Fibroblast of lung (primary cell): ENCODE measurements at regions not wholly inside any gene's neighbourhood (a gene's known extent, or its start where the extent isn't known, plus 50 kb on each side); places are given as distances from the start of the nearest gene placed in this dataset.
"Not testable (repeated sequence)": the region's sequence is repeated elsewhere in the genome, so short reads cannot be mapped to it uniquely, and the experiment has no call there.

Experiments
- DNase-seq, 2 donors: peaks; one replicate each; pipeline versions ENCODE4 v3.0.0 to v3.0.0-alpha.2; 2010; ENCODE audit warnings: low read depth in 2 of 2
- H2AFZ ChIP-seq: 2 replicates; pipeline ENCODE4 v1.5.1; 2012; ENCODE audit warnings: low read length, control low read depth, inconsistent platforms
- H3K27ac ChIP-seq: 2 replicates; pipeline ENCODE4 v1.5.1; 2011; ENCODE audit warnings: low read length, control low read depth; ENCODE audit not compliant: insufficient read depth
- H3K27me3 ChIP-seq: 2 replicates; pipeline ENCODE4 v1.5.1; 2011; ENCODE audit warnings: mild to moderate bottlenecking, low read length; ENCODE audit not compliant: control insufficient read depth, insufficient read depth
- H3K36me3 ChIP-seq: 2 replicates; pipeline ENCODE4 v1.5.1; 2011; ENCODE audit warnings: low read length; ENCODE audit not compliant: control insufficient read depth, insufficient read depth
- H3K4me1 ChIP-seq: 2 replicates; pipeline ENCODE4 v1.5.1; 2011; ENCODE audit warnings: low read length; ENCODE audit not compliant: control insufficient read depth, insufficient read depth; ENCODE audit errors: extremely low read depth
- H3K4me2 ChIP-seq: 2 replicates; pipeline ENCODE4 v1.5.1; 2011; ENCODE audit warnings: low read length, control low read depth; ENCODE audit not compliant: insufficient read depth; ENCODE audit errors: extremely low read depth
- H3K4me3 ChIP-seq, 4 experiments: fragments of 200-600 bp in 1 of 4; sonication (generic) in 1 of 4; replicated peaks in 1 of 4; 2 replicates each; pipeline ENCODE4 v1.5.1; 2011 to 2016; ENCODE audit warnings: low read length in 4 of 4, low read depth in 3 of 4, mild to moderate bottlenecking in 3 of 4, control low read depth in 2 of 4, inconsistent platforms in 1 of 4, mixed read lengths in 1 of 4; ENCODE audit not compliant: insufficient read depth in 1 of 4; ENCODE audit errors: control extremely low read depth in 1 of 4
- H3K79me2 ChIP-seq: 2 replicates; pipeline ENCODE4 v1.5.1; 2012; ENCODE audit warnings: mild to moderate bottlenecking, low read length, inconsistent platforms; ENCODE audit not compliant: control insufficient read depth, insufficient read depth
- H3K9ac ChIP-seq: 2 replicates; pipeline ENCODE4 v1.5.1; 2011; ENCODE audit warnings: mild to moderate bottlenecking, low read length, control low read depth; ENCODE audit not compliant: insufficient read depth
- H3K9me3 ChIP-seq: 2 replicates; pipeline ENCODE4 v1.5.1; 2012; ENCODE audit warnings: low read depth, low read length; ENCODE audit not compliant: control insufficient read depth, insufficient read depth
- H4K20me1 ChIP-seq: 2 replicates; pipeline ENCODE4 v1.5.1; 2011; ENCODE audit warnings: low read length; ENCODE audit not compliant: control insufficient read depth, insufficient read depth; ENCODE audit errors: extremely low read depth
- CTCF ChIP-seq, 2 donors: IDR thresholded peaks in 1 of 2; conservative IDR thresholded peaks in 1 of 2; 1 replicate in 1 of 2; 2 replicates in 1 of 2; pipeline ENCODE4 v1.5.1; 2011 to 2012; ENCODE audit warnings: low read length in 2 of 2, control low read depth in 1 of 2, inconsistent platforms in 1 of 2, low read depth in 1 of 2, mild to moderate bottlenecking in 1 of 2
- EZH2 ChIP-seq: IDR thresholded peaks from 2 replicates; pipeline ENCODE4 v1.5.1; 2012; ENCODE audit warnings: low read length, control low read depth, mild to moderate bottlenecking; ENCODE audit errors: missing control alignments

- Histone ChIP-seq H3K9ac (no peak overlapping the region), H3K79me2 (no peaks in the 10 kb centered on the region), H3K4me1 (no peaks in the 10 kb centered on the region), H3K27me3 (no peaks in the 10 kb centered on the region), H3K4me2 (no peak overlapping the region), H3K9me3 (no peaks in the 10 kb centered on the region), H2AFZ (peak overlapping the region; percentile 63), H3K4me3 (no peak overlapping the region), H3K27ac (no peak overlapping the region), H3K36me3 (no peaks in the 10 kb centered on the region), H4K20me1 (no peaks in the 10 kb centered on the region)
- TF ChIP-seq CTCF (conservative IDR thresholded peaks at IDR 0.05 in 1 of 2, IDR thresholded peaks at IDR 0.05 in 1 of 2; ENCODE audit: low read depth in 1 of 2, low read length in 2 of 2) (no peak), EZH2 (no peak)
- no peak for DNase-seq
Observed at GRCh38 chr3:106139826-106140225, 271.0 kb upstream of the CBLB start.

DNA sequence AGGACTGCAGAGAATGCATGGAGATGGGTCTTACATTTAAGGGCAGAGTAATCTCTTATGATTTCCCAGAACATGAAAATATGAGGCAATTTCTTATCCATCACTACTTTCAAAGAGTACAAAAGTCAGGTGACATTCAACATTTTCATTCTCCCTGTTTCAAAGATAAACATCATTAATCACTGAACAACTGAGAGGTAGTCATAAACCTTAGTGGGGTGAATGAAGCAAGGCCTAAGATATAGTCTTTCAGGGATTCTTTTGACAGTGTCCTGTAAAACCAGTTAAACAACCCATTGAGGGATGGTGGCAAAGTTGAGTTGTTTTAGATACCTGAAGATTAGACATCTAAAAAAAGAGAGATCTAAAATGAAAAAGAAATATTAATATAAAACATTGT is 271.6 kb upstream of the CBLB start:
- no peak overlapping the region for H3K4me2 ChIP-seq
- no peak overlapping the region for H3K4me3 ChIP-seq
- H3K27ac ChIP-seq: no peak overlapping the region
- no peak for TF ChIP-seq CTCF (conservative IDR thresholded peaks at IDR 0.05 in 1 of 2, IDR thresholded peaks at IDR 0.05 in 1 of 2; ENCODE audit: low read depth in 1 of 2, low read length in 2 of 2)
- TF ChIP-seq EZH2: no peak
- H3K4me1 ChIP-seq: no peaks in the 10 kb centered on the region
- no peaks in the 10 kb centered on the region for H3K9me3 ChIP-seq
- no peaks in the 10 kb centered on the region for H3K79me2 ChIP-seq
- no peaks in the 10 kb centered on the region for H4K20me1 ChIP-seq
- H3K27me3 ChIP-seq: no peaks in the 10 kb centered on the region
- no peaks in the 10 kb centered on the region for H3K36me3 ChIP-seq
- no peak overlapping the region for H3K9ac ChIP-seq
- H2AFZ ChIP-seq: no peak overlapping the region
- no peak for DNase-seq

DNA sequence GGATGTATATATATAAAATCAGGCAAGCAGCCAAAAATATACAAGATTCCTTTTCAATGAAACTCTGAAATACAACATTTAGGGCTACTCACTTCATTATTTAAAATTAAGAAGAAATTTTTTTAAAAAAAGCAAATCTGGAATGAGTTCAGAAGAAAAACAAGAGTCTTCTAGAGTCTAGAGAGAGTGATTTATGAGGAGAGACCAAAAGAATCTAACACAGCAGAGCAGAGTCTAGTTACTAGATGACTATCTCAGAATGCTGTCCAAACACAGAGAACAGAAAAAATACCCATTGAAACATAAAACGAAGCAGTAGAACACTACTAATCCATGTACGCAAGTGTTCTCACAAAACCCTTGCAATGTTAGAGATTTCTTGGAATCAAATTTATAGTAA is 275.2 kb upstream of the CBLB start:
- Histone ChIP-seq H3K9ac (no peak overlapping the region), H3K36me3 (no peaks in the 10 kb centered on the region), H3K4me3 (no peak overlapping the region), H3K79me2 (no peaks in the 10 kb centered on the region), H3K27ac (no peak overlapping the region), H3K4me2 (no peak overlapping the region), H3K4me1 (no peaks in the 10 kb centered on the region), H2AFZ (no peak overlapping the region), H3K27me3 (no peaks in the 10 kb centered on the region), H3K9me3 (no peaks in the 10 kb centered on the region), H4K20me1 (no peaks in the 10 kb centered on the region)
- TF ChIP-seq EZH2 (no peak), CTCF (conservative IDR thresholded peaks at IDR 0.05 in 1 of 2, IDR thresholded peaks at IDR 0.05 in 1 of 2; ENCODE audit: low read depth in 1 of 2, low read length in 2 of 2) (no peak)
- DNase-seq: peak; percentile 57 to 67

- not testable (repeated sequence) for DNase-seq, H4K20me1 ChIP-seq, H3K79me2 ChIP-seq, H3K9me3 ChIP-seq, H2AFZ ChIP-seq, H3K27me3 ChIP-seq, H3K4me3 ChIP-seq, H3K36me3 ChIP-seq, H3K9ac ChIP-seq, H3K4me1 ChIP-seq, H3K4me2 ChIP-seq, H3K27ac ChIP-seq
Observed at GRCh38 chr3:106148440-106149082, 279.7 kb upstream of the CBLB start.
